ENCODE measurements at regions not wholly inside any gene's neighbourhood (a gene's known extent, or its start where the extent isn't known, plus 50 kb on each side); places are given as distances from the start of the nearest gene placed in this dataset.

DNA sequence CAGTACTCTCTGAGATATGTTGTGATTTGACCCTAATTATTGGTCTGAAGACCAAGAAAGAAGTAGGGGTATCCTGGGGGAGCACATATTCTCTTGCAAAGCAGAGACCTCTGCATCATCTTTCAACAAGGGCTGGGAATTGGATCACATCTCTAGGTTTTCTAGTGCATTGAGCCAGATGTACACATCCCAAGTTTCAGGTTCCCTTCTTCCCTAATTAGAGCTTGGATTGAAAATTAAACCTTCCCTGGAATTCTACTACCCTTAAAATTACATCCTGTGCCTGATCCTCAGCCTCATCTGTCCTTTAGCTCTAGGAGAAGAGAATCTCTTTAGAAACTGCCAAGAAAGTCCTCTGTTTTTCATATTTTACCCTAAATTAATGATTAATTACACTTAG, 839.6 kb downstream of the SLC6A15 start (continued):
- TF ChIP-seq, protein P1, sequence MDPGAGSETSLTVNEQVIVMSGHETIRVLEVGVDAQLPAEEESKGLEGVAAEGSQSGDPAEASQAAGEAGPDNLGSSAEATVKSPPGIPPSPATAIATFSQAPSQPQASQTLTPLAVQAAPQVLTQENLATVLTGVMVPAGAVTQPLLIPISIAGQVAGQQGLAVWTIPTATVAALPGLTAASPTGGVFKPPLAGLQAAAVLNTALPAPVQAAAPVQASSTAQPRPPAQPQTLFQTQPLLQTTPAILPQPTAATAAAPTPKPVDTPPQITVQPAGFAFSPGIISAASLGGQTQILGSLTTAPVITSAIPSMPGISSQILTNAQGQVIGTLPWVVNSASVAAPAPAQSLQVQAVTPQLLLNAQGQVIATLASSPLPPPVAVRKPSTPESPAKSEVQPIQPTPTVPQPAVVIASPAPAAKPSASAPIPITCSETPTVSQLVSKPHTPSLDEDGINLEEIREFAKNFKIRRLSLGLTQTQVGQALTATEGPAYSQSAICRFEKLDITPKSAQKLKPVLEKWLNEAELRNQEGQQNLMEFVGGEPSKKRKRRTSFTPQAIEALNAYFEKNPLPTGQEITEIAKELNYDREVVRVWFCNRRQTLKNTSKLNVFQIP (CRISPR knock-in tag; IDR thresholded peaks at IDR 0.05; ENCODE audit: borderline replicate concordance, low read depth): no peak
- TF ChIP-seq, protein P2, sequence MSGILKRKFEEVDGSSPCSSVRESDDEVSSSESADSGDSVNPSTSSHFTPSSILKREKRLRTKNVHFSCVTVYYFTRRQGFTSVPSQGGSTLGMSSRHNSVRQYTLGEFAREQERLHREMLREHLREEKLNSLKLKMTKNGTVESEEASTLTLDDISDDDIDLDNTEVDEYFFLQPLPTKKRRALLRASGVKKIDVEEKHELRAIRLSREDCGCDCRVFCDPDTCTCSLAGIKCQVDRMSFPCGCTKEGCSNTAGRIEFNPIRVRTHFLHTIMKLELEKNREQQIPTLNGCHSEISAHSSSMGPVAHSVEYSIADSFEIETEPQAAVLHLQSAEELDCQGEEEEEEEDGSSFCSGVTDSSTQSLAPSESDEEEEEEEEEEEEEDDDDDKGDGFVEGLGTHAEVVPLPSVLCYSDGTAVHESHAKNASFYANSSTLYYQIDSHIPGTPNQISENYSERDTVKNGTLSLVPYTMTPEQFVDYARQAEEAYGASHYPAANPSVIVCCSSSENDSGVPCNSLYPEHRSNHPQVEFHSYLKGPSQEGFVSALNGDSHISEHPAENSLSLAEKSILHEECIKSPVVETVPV (CRISPR knock-in tag; IDR thresholded peaks at IDR 0.05): no peak
- TF ChIP-seq ISL1 (CRISPR knock-in tag; IDR thresholded peaks at IDR 0.05): no peak
- no peak for TF ChIP-seq ZFP3 (CRISPR knock-in tag; IDR thresholded peaks at IDR 0.05)

GRCh38 chr12:84070292-84070691, 842.3 kb downstream of the SLC6A15 start:
- TF ChIP-seq TOX (CRISPR knock-in tag; IDR thresholded peaks at IDR 0.05; ENCODE audit: borderline replicate concordance) (peak; percentile 90), ZFP3 (CRISPR knock-in tag; IDR thresholded peaks at IDR 0.05) (0 out of 2 replicates have a peak, but pooled peaks have one; percentile 16), ESRRG (CRISPR knock-in tag; IDR thresholded peaks at IDR 0.05) (no peak), GLIS3 (CRISPR knock-in tag; IDR thresholded peaks at IDR 0.05) (no peak), RARB (CRISPR knock-in tag; IDR thresholded peaks at IDR 0.05) (peak; percentile 81; the same call in 1 of the 2 replicates), ISL1 (CRISPR knock-in tag; IDR thresholded peaks at IDR 0.05) (peak; percentile 93)
- TF ChIP-seq, protein P1 (CRISPR knock-in tag; IDR thresholded peaks at IDR 0.05; ENCODE audit: borderline replicate concordance, low read depth): peak; percentile 45; the same call in 1 of the 2 replicates
- TF ChIP-seq, protein P3, sequence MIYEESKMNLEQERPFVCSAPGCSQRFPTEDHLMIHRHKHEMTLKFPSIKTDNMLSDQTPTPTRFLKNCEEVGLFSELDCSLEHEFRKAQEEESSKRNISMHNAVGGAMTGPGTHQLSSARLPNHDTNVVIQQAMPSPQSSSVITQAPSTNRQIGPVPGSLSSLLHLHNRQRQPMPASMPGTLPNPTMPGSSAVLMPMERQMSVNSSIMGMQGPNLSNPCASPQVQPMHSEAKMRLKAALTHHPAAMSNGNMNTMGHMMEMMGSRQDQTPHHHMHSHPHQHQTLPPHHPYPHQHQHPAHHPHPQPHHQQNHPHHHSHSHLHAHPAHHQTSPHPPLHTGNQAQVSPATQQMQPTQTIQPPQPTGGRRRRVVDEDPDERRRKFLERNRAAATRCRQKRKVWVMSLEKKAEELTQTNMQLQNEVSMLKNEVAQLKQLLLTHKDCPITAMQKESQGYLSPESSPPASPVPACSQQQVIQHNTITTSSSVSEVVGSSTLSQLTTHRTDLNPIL (CRISPR knock-in tag; IDR thresholded peaks at IDR 0.05; ENCODE audit: low read depth): peak; percentile 57
- TF ChIP-seq, protein P2 (CRISPR knock-in tag; IDR thresholded peaks at IDR 0.05): no peak
- peak; percentile 92 for ATAC-seq

GRCh38 chr12:84069699-84070098, 842.9 kb downstream of the SLC6A15 start:
- TF ChIP-seq ZC3H10 (CRISPR knock-in tag; IDR thresholded peaks at IDR 0.05) (peak; percentile 62; the same call in 1 of the 2 replicates), ISL1 (CRISPR knock-in tag; IDR thresholded peaks at IDR 0.05) (peak; percentile 91), ZNF565 (CRISPR knock-in tag; conservative IDR thresholded peaks at IDR 0.05; ENCODE audit: low read depth) (no peak), TOX (CRISPR knock-in tag; IDR thresholded peaks at IDR 0.05; ENCODE audit: borderline replicate concordance) (peak; percentile 62; the same call in 1 of the 2 replicates)
- peak; percentile 69 for ATAC-seq

GRCh38 chr12:84069198-84069597, 843.4 kb downstream of the SLC6A15 start:
- peak; percentile 68 for ATAC-seq
- TF ChIP-seq ESRRG (CRISPR knock-in tag; IDR thresholded peaks at IDR 0.05): no peak
- no peak for TF ChIP-seq GLIS3 (CRISPR knock-in tag; IDR thresholded peaks at IDR 0.05)
- no peak for TF ChIP-seq ZFP3 (CRISPR knock-in tag; IDR thresholded peaks at IDR 0.05)
- TF ChIP-seq, protein P1 (CRISPR knock-in tag; IDR thresholded peaks at IDR 0.05; ENCODE audit: borderline replicate concordance, low read depth): no peak
- no peak for TF ChIP-seq CSDC2 (CRISPR knock-in tag; IDR thresholded peaks at IDR 0.05)
- TF ChIP-seq ZNF70 (CRISPR knock-in tag; IDR thresholded peaks at IDR 0.05): no peak
- peak; percentile 51; the same call in 1 of the 2 replicates for TF ChIP-seq TSHZ2 (CRISPR knock-in tag; IDR thresholded peaks at IDR 0.05)
- TF ChIP-seq OSR1 (CRISPR knock-in tag; IDR thresholded peaks at IDR 0.05): no peak
- TF ChIP-seq TCF4 (CRISPR knock-in tag; IDR thresholded peaks at IDR 0.05; ENCODE audit: borderline replicate concordance): peak; percentile 64; the same call in 1 of the 2 replicates

All from SK-N-SH treated with all-trans-retinoic acid at 6 μM for 48 hours (cell line).